ENCODE measurements at regions not wholly inside any gene's neighbourhood (a gene's known extent, or its start where the extent isn't known, plus 50 kb on each side); places are given as distances from the start of the nearest gene placed in this dataset.

DNA sequence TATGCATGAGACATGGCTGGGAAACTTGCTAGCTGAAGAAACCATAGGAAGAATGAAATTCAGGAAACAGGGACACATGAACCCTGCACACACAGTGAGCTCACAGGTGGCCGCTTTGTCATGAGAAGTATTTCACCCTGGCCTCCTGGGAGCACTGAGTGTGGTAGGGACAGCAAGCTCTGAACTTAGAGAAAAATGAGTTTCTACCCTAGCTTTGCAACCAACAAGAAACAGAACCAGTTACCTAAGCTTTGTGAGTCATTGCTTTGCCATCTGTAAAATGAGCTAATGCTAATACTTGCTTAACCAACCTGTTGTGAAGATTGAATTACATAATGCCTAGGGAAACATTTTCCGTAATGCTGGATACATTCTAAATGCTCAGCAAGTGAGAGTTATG lies 206.6 kb upstream of the HS3ST1 start:
- Histone ChIP-seq H4K20me1 (ENCODE audit: insufficient read depth) (no peaks in the 10 kb centered on the region), H3F3A (replicated peaks; ENCODE audit: insufficient read depth) (no peaks in the 10 kb centered on the region), H3K4me3 (ENCODE audit: low read depth in 2 of 2, low read length in 1 of 2) (no peak overlapping the region), H3K4me1 (ENCODE audit: control insufficient read depth in 1 of 2, insufficient read depth in 2 of 2, low read depth in 1 of 2, low read length in 1 of 2) (no peaks in the 10 kb centered on the region), H3K9me2 (no peaks in the 10 kb centered on the region), H3K27ac (ENCODE audit: low read depth in 2 of 2, low read length in 1 of 2) (no peak overlapping the region), H3K36me3 (replicated peaks in 1 of 2; ENCODE audit: control insufficient read depth in 1 of 2, insufficient read depth in 2 of 2, low read length in 1 of 2) (no peaks in the 10 kb centered on the region), H3K27me3 (ENCODE audit: insufficient read depth) (no peaks in the 10 kb centered on the region), H2AFZ (ENCODE audit: low read depth) (no peak overlapping the region), H3K79me2 (ENCODE audit: insufficient read depth) (no peaks in the 10 kb centered on the region), H3K9ac (no peak overlapping the region), H3K9me3 (no peaks in the 10 kb centered on the region), H3K4me2 (no peak overlapping the region)
- CTCF ChIA-PET = no interaction called here
- 0% methylated on average over 2 of the region's 2 CpGs for WGBS (ENCODE audit: low lambda C conversion rate)
- no peak for DNase-seq
- POLR2A ChIA-PET = no interaction called here
- TF ChIP-seq MEF2A (IDR thresholded peaks at IDR 0.05; ENCODE audit: borderline replicate concordance, low read depth) (no peak), RFX5 (IDR thresholded peaks at IDR 0.05; ENCODE audit: low read length) (no peak), ELF1 (IDR thresholded peaks at IDR 0.05) (no peak), NRF1 (IDR thresholded peaks at IDR 0.05; ENCODE audit: low read depth, low read length) (no peak), RXRA (IDR thresholded peaks at IDR 0.05; ENCODE audit: borderline replicate concordance, low read depth) (no peak), SMC3 (IDR thresholded peaks at IDR 0.05; ENCODE audit: low read depth, low read length) (no peak), MXI1 (IDR thresholded peaks at IDR 0.05; ENCODE audit: low read depth, low read length) (no peak), CHD2 (IDR thresholded peaks at IDR 0.05; ENCODE audit: low read length, partially characterized antibody) (no peak)
- TF ChIP-seq, protein P1, sequence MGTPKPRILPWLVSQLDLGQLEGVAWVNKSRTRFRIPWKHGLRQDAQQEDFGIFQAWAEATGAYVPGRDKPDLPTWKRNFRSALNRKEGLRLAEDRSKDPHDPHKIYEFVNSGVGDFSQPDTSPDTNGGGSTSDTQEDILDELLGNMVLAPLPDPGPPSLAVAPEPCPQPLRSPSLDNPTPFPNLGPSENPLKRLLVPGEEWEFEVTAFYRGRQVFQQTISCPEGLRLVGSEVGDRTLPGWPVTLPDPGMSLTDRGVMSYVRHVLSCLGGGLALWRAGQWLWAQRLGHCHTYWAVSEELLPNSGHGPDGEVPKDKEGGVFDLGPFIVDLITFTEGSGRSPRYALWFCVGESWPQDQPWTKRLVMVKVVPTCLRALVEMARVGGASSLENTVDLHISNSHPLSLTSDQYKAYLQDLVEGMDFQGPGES (IDR thresholded peaks at IDR 0.05; ENCODE audit: low read depth, low read length) = no peak
- TF ChIP-seq, protein P2, sequence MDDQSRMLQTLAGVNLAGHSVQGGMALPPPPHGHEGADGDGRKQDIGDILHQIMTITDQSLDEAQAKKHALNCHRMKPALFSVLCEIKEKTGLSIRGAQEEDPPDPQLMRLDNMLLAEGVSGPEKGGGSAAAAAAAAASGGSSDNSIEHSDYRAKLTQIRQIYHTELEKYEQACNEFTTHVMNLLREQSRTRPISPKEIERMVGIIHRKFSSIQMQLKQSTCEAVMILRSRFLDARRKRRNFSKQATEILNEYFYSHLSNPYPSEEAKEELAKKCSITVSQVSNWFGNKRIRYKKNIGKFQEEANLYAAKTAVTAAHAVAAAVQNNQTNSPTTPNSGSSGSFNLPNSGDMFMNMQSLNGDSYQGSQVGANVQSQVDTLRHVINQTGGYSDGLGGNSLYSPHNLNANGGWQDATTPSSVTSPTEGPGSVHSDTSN (IDR thresholded peaks at IDR 0.05) = no peak
- TF ChIP-seq, protein P3, sequence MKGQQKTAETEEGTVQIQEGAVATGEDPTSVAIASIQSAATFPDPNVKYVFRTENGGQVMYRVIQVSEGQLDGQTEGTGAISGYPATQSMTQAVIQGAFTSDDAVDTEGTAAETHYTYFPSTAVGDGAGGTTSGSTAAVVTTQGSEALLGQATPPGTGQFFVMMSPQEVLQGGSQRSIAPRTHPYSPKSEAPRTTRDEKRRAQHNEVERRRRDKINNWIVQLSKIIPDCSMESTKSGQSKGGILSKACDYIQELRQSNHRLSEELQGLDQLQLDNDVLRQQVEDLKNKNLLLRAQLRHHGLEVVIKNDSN (IDR thresholded peaks at IDR 0.05; ENCODE audit: borderline replicate concordance, low read depth) = no peak

DNA sequence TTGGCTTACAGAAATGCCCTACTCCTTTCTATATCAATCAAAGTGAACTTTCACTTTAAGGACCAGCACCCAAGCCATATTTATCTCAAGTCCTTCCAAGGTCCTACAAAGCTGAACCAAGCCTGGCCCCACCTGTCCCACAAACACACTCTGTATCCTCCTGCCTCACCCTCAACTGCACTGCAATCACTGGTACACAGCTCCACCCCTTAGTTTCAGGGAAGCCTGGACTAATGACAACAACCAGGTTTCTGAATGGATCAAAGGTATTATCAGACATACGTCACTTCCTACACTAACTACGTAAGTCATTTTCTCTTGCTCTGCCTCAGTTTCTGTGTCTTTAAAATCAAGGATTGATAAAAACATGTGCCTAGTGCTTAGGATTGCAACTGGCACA lies 205.6 kb upstream of the HS3ST1 start:
- CTCF ChIA-PET = no interaction called here

More for the DNA sequence above, 205.6 kb upstream of the HS3ST1 start:
- POLR2A ChIA-PET = no interaction called here
- Histone ChIP-seq H3K4me2 (no peak overlapping the region), H3K4me1 (ENCODE audit: control insufficient read depth in 1 of 2, insufficient read depth in 2 of 2, low read depth in 1 of 2, low read length in 1 of 2) (no peaks in the 10 kb centered on the region), H3K9me3 (no peaks in the 10 kb centered on the region), H3K36me3 (replicated peaks in 1 of 2; ENCODE audit: control insufficient read depth in 1 of 2, insufficient read depth in 2 of 2, low read length in 1 of 2) (no peaks in the 10 kb centered on the region), H3K27ac (ENCODE audit: low read depth in 2 of 2, low read length in 1 of 2) (no peak overlapping the region), H2AFZ (ENCODE audit: low read depth) (no peak overlapping the region), H3K4me3 (ENCODE audit: low read depth in 2 of 2, low read length in 1 of 2) (no peak overlapping the region), H3K27me3 (ENCODE audit: insufficient read depth) (no peaks in the 10 kb centered on the region), H4K20me1 (ENCODE audit: insufficient read depth) (no peaks in the 10 kb centered on the region), H3K79me2 (ENCODE audit: insufficient read depth) (no peaks in the 10 kb centered on the region), H3K9ac (no peak overlapping the region), H3K9me2 (no peaks in the 10 kb centered on the region), H3F3A (replicated peaks; ENCODE audit: insufficient read depth) (no peaks in the 10 kb centered on the region)
- TF ChIP-seq SIN3A (IDR thresholded peaks at IDR 0.05; ENCODE audit: borderline replicate concordance, low read depth, low read length) (no peak), TCF12 (IDR thresholded peaks at IDR 0.05) (no peak), RXRA (IDR thresholded peaks at IDR 0.05; ENCODE audit: borderline replicate concordance, low read depth) (no peak), POLR2AphosphoS5 (IDR thresholded peaks at IDR 0.05; ENCODE audit: low read depth, low read length) (no peak)
- TF ChIP-seq, protein P3 (IDR thresholded peaks at IDR 0.05; ENCODE audit: borderline replicate concordance, low read depth) = no peak
- WGBS (ENCODE audit: low lambda C conversion rate) = 20% methylated on average over 2 of the region's 2 CpGs
- DNase-seq = no peak
